Smooth muscle cell (in vitro differentiated cells): ENCODE measurements at regions not wholly inside any gene's neighbourhood (a gene's known extent, or its start where the extent isn't known, plus 50 kb on each side); places are given as distances from the start of the nearest gene placed in this dataset.
A peak's percentile ranks its signal among the peaks of the same experiment; 100 is the strongest.

ENCODE experiments used
- DNase-seq: peaks from one replicate; lab custom pipeline; 2025; ENCODE audit not compliant: unreplicated experiment; lab: John Stamatoyannopoulos, UW
- H2AFZ ChIP-seq: fragments of 200-600 bp; sonication (generic); 2 replicates; pipeline ENCODE4 v1.6.0; 2016; ENCODE audit warnings: antibody characterized with exemption, low read depth, mild to moderate bottlenecking
- H3F3A ChIP-seq: fragments of 200-600 bp; sonication (generic); 2 replicates; pipeline ENCODE4 v1.6.0; 2017; ENCODE audit warnings: antibody characterized with exemption, low read depth
- H3K27ac ChIP-seq: fragments of 200-600 bp; sonication (generic); 2 replicates; pipeline ENCODE4 v1.5.1; 2016; ENCODE audit warnings: low read depth, mild to moderate bottlenecking
- H3K27me3 ChIP-seq: fragments of 200-600 bp; sonication (generic); 2 replicates; pipeline ENCODE4 v1.6.1; 2016; ENCODE audit warnings: low read depth, mild to moderate bottlenecking
- H3K36me3 ChIP-seq: fragments of 200-600 bp; sonication (generic); 2 replicates; pipeline ENCODE4 v1.5.1; 2016; ENCODE audit warnings: low read depth
- H3K4me1 ChIP-seq: fragments of 200-600 bp; sonication (generic); 2 replicates; pipeline ENCODE4 v1.5.1; 2016; ENCODE audit warnings: low read depth
- H3K4me2 ChIP-seq: fragments of 200-600 bp; sonication (generic); 2 replicates; pipeline ENCODE4 v1.6.0; 2016; ENCODE audit warnings: mild to moderate bottlenecking
- H3K4me3 ChIP-seq: fragments of 200-600 bp; sonication (generic); 2 replicates; pipeline ENCODE4 v1.5.1; 2016; ENCODE audit warnings: mild to moderate bottlenecking
- H3K79me2 ChIP-seq: fragments of 200-600 bp; sonication (generic); 2 replicates; pipeline ENCODE4 v1.6.0; 2016; ENCODE audit warnings: low read depth, mild to moderate bottlenecking
- H3K9ac ChIP-seq: fragments of 200-600 bp; sonication (generic); 2 replicates; pipeline ENCODE4 v1.6.0; 2016; ENCODE audit warnings: low read depth
- H3K9me3 ChIP-seq: fragments of 200-600 bp; sonication (generic); replicated peaks from 2 replicates; pipeline ENCODE4 v1.5.1; 2016; ENCODE audit warnings: low read depth
- H4K20me1 ChIP-seq: fragments of 200-600 bp; sonication (generic); 2 replicates; pipeline ENCODE4 v1.6.0; 2016; ENCODE audit warnings: low read depth
- CTCF ChIP-seq: fragments of 200-600 bp; sonication (generic); IDR thresholded peaks from 2 replicates; pipeline ENCODE4 v1.5.1; 2017; ENCODE audit warnings: borderline replicate concordance, mild to moderate bottlenecking, antibody characterized with exemption; ENCODE audit not compliant: insufficient read depth, poor library complexity, severe bottlenecking
- WGBS: methylation state at CpG from one replicate; pipeline ENCODE4 v1.1.7; 2016; ENCODE audit warnings: low lambda C conversion rate; 5-methylcytosine and 5-hydroxymethylcytosine counted together

DNA sequence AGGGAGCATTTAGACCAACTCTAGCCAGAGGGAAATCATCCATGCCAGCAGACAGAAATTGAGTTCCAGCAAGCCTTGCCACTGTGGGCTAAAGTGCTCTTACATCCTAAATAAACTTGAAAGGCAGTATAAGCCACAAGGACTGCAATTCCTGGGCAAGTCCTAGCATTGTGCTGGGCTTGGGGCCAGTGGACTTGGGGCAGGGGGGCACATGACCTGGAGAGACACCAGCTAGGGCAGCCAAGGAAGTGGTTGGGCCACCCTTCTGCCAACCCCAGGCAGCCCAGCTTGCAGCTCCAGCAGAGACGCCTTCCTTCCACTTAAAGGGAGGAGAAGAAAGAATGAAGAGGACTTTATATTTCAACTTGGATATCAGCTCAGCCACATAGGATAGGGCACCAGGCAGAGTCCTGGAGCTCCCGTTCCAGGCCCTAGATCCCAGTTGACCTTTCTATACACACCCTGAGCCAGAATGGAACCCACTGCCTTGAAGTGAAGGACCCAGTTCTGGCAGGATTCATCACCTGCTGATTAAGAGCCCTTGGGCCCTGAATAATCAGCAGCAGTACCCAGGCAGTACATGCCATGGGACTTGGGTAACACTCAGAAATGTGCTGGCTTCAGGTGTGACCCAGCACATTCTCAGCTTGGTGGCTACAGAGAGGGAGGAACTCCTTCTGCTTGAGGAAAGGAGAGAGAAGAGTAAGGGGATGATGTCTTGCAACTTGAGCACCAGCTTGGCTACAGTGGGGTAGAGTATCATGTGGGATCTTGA, 153.0 kb downstream of the GNAI1 start:
- Histone ChIP-seq H2AFZ (peak overlapping the region; percentile 31), H3K36me3 (no peaks in the 10 kb centered on the region), H3K27ac (peak overlapping the region; percentile 86), H3K79me2 (no peaks in the 10 kb centered on the region), H3K4me2 (no peak overlapping the region), H3K4me1 (peaks cover 8% of the 10 kb centered on the region), H3K9ac (peak overlapping the region; percentile 41), H3F3A (peaks cover 16% of the 10 kb centered on the region), H3K9me3 (no peaks in the 10 kb centered on the region), H4K20me1 (no peaks in the 10 kb centered on the region), H3K27me3 (no peaks in the 10 kb centered on the region), H3K4me3 (no peak overlapping the region)
- no peak for TF ChIP-seq CTCF
- DNase-seq: no peak
- WGBS: 79% methylated on average over 2 of the region's 2 CpGs

DNA sequence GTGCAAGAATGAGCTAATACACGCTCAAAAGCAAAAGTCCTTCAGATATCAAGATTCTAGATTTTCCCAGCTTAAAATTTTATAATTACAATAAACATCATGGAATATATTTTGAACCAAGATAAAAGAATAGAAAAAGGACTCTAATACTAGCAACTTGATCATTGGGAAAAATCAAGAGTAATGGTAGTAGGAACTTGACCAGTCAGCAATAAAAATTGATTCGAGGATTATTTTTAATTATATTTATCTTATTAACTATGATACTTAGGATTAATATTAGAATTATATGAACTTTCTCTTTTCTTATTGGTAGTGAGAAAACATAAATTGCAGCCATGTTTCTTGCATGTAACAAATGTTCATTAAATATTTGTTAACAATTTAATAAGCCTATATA, 152.0 kb downstream of the GNAI1 start:
- no peaks in the 10 kb centered on the region for H3K9me3 ChIP-seq
- no peak overlapping the region for H3K4me2 ChIP-seq
- no peaks in the 10 kb centered on the region for H3K79me2 ChIP-seq
- H3K27ac ChIP-seq: peak overlapping the region; percentile 96
- H3K27me3 ChIP-seq: no peaks in the 10 kb centered on the region
- no peaks in the 10 kb centered on the region for H4K20me1 ChIP-seq
- H2AFZ ChIP-seq: no peak overlapping the region
- no peak overlapping the region for H3K9ac ChIP-seq
- DNase-seq: no peak
- peaks cover 16% of the 10 kb centered on the region for H3F3A ChIP-seq
- no peaks in the 10 kb centered on the region for H3K36me3 ChIP-seq
- TF ChIP-seq CTCF: no peak
- 93% methylated on average over 2 of the region's 2 CpGs for WGBS
- H3K4me1 ChIP-seq: peaks cover 8% of the 10 kb centered on the region
- H3K4me3 ChIP-seq: no peak overlapping the region

DNA sequence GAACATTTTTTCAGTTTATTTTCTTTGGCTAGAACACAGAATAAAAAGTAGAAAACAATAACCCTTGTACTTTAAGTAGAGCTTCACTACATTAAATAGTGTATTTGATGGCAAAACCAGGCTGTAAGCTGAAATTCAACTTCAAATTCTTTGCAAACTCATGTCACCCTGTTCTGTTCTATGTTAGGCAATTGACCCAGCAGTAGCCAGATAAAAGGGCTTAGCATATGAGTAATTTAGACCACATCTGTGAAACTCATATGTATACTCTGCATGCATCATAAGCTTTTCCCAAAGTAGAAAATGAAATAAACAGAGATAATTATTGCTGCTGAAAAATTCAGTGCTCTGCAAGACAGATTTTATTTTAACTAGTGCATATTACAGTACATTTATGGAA, 150.2 kb downstream of the GNAI1 start:
- TF ChIP-seq CTCF: no peak
- H3K79me2 ChIP-seq: no peaks in the 10 kb centered on the region
- H2AFZ ChIP-seq: no peak overlapping the region
- no peaks in the 10 kb centered on the region for H3K9me3 ChIP-seq
- DNase-seq: no peak
- H3K27ac ChIP-seq: peak overlapping the region; percentile 96
- H3K36me3 ChIP-seq: no peaks in the 10 kb centered on the region
- no peaks in the 10 kb centered on the region for H4K20me1 ChIP-seq
- peaks cover 11% of the 10 kb centered on the region for H3K4me1 ChIP-seq
- H3K27me3 ChIP-seq: no peaks in the 10 kb centered on the region
- H3F3A ChIP-seq: peaks cover 16% of the 10 kb centered on the region
- peak overlapping the region; percentile 68 for H3K9ac ChIP-seq
- peak overlapping the region; percentile 87 for H3K4me2 ChIP-seq
- H3K4me3 ChIP-seq: peak overlapping the region; percentile 37

- H3K4me1 ChIP-seq: peaks cover 26% of the 10 kb centered on the region
- H3K9me3 ChIP-seq: no peaks in the 10 kb centered on the region
- H3K27ac ChIP-seq: peak overlapping the region; percentile 99
- no peak for DNase-seq
- peaks cover 20% of the 10 kb centered on the region for H3F3A ChIP-seq
- TF ChIP-seq CTCF: no peak
- no peaks in the 10 kb centered on the region for H3K36me3 ChIP-seq
- H3K79me2 ChIP-seq: no peaks in the 10 kb centered on the region
- peak overlapping the region; percentile 86 for H3K9ac ChIP-seq
- no peaks in the 10 kb centered on the region for H3K27me3 ChIP-seq
- no peak overlapping the region for H2AFZ ChIP-seq
- H3K4me2 ChIP-seq: peak overlapping the region; percentile 80
- no peak overlapping the region for H3K4me3 ChIP-seq
- 9% methylated on average over 5 of the region's 5 CpGs for WGBS
- no peaks in the 10 kb centered on the region for H4K20me1 ChIP-seq
Observed at GRCh38 chr7:80279760-80280159, 145.1 kb downstream of the GNAI1 start.
